IMR-90 (cell line): ENCODE measurements at regions not wholly inside any gene's neighbourhood (a gene's known extent, or its start where the extent isn't known, plus 50 kb on each side); places are given as distances from the start of the nearest gene placed in this dataset.

Experiments
- ATAC-seq: fragments of 200-7000 bp; cut with Tn5 transposase; 2 replicates; pipeline ENCODE4 v1.9.1; 2020; ENCODE audit warnings: low read depth, mild to moderate bottlenecking, moderate library complexity
- BruUV-seq: library from RNA; stranded (reverse); fragments of 400-500 nt; replicated peaks from 2 replicates; lab custom pipeline; 2021; lab: Mats Ljungman, UMichigan
- CTCF ChIA-PET: fragments of 300-600 bp; formaldehyde crosslinking; extraction: SDS; loops from one replicate; lab custom pipeline; 2021; ENCODE audit warnings: antibody characterized with exemption; lab: Yijun Ruan, JAX
- POLR2A ChIA-PET: fragments of 300-600 bp; sonication (Branson Sonifier 250); formaldehyde crosslinking; loops from one replicate; lab custom pipeline; 2022; ENCODE audit warnings: antibody characterized with exemption; ENCODE audit not compliant: unreplicated experiment; lab: Charles Lee
- DNase-seq: peaks from one replicate; pipeline ENCODE4 v3.0.0; 2013
- H2AFZ ChIP-seq: replicated peaks from 2 replicates; pipeline ENCODE3; 2013; ENCODE audit warnings: low read length, mild to moderate bottlenecking; ENCODE audit not compliant: poor library complexity
- H2AK5ac ChIP-seq: 2 replicates; pipeline ENCODE4 v1.6.1; 2013; ENCODE audit warnings: low read depth, low read length, inconsistent platforms
- H2AK9ac ChIP-seq: replicated peaks from 2 replicates; pipeline ENCODE3; 2013; ENCODE audit warnings: mild to moderate bottlenecking, low read depth, low read length, moderate library complexity; ENCODE audit not compliant: poor library complexity
- H2BK120ac ChIP-seq: 2 replicates; pipeline ENCODE4 v1.6.1; 2013; ENCODE audit warnings: low read depth, low read length, inconsistent platforms
- H2BK15ac ChIP-seq: 3 replicates; pipeline ENCODE4 v1.6.1; 2013; ENCODE audit warnings: low read depth, low read length, inconsistent platforms
- H2BK20ac ChIP-seq: 2 replicates; pipeline ENCODE4 v1.6.1; 2013; ENCODE audit warnings: low read depth, mild to moderate bottlenecking, inconsistent platforms, low read length, moderate library complexity
- H2BK5ac ChIP-seq: 2 replicates; pipeline ENCODE4 v1.6.1; 2013; ENCODE audit warnings: mild to moderate bottlenecking, low read depth, low read length, inconsistent platforms; ENCODE audit not compliant: poor library complexity, severe bottlenecking
- H3K14ac ChIP-seq: replicated peaks from 2 replicates; pipeline ENCODE4 v1.6.1; 2013; ENCODE audit warnings: low read depth, low read length, inconsistent platforms
- H3K18ac ChIP-seq: 2 replicates; pipeline ENCODE4 v1.6.1; 2013; ENCODE audit warnings: low read depth, low read length, control low read depth
- H3K23ac ChIP-seq: 2 replicates; pipeline ENCODE4 v1.6.1; 2013; ENCODE audit warnings: low read depth, low read length, inconsistent platforms
- H3K27ac ChIP-seq: 2 replicates; pipeline ENCODE4 v1.5.1; 2013; ENCODE audit warnings: mild to moderate bottlenecking, control low read depth, low read length; ENCODE audit not compliant: insufficient read depth
- H3K27me3 ChIP-seq: 2 replicates; pipeline ENCODE4 v1.6.1; 2013; ENCODE audit warnings: low read length; ENCODE audit not compliant: control insufficient read depth, insufficient read depth
- H3K36me3 ChIP-seq: 2 replicates; pipeline ENCODE4 v1.6.1; 2013; ENCODE audit warnings: low read length, mixed read lengths; ENCODE audit not compliant: control insufficient read depth, insufficient read depth
- H3K4ac ChIP-seq: 2 replicates; pipeline ENCODE4 v1.6.1; 2013; ENCODE audit warnings: low read depth, low read length, inconsistent platforms
- H3K4me1 ChIP-seq: 2 replicates; pipeline ENCODE4 v1.6.1; 2013; ENCODE audit warnings: low read length, mixed read lengths; ENCODE audit not compliant: control insufficient read depth, insufficient read depth
- H3K4me2 ChIP-seq: 2 replicates; pipeline ENCODE4 v1.6.1; 2013; ENCODE audit warnings: low read depth, mild to moderate bottlenecking, control low read depth, low read length, moderate library complexity
- H3K4me3 ChIP-seq: 2 replicates; pipeline ENCODE4 v1.5.1; 2013; ENCODE audit warnings: low read depth, mild to moderate bottlenecking, control low read depth, low read length, moderate library complexity; ENCODE audit not compliant: insufficient read depth
- H3K56ac ChIP-seq: 2 replicates; pipeline ENCODE4 v1.6.1; 2013; ENCODE audit warnings: low read length, inconsistent platforms; ENCODE audit not compliant: insufficient read depth; ENCODE audit errors: extremely low read depth
- H3K79me1 ChIP-seq, 2 experiments: 2 replicates each; pipeline ENCODE4 v1.6.1; 2013; ENCODE audit warnings: low read length in 2 of 2, inconsistent platforms in 1 of 2, low read depth in 1 of 2
- H3K9ac ChIP-seq: 2 replicates; pipeline ENCODE4 v1.6.1; 2013; ENCODE audit warnings: low read depth, low read length, control low read depth
- H3K9me1 ChIP-seq: 2 replicates; pipeline ENCODE4 v1.6.1; 2013; ENCODE audit warnings: low read length, inconsistent platforms; ENCODE audit not compliant: insufficient read depth
- H3K9me3 ChIP-seq: 2 replicates; pipeline ENCODE4 v1.6.1; 2013; ENCODE audit warnings: low read length; ENCODE audit not compliant: control insufficient read depth, insufficient read depth
- H4K20me1 ChIP-seq: 2 replicates; pipeline ENCODE4 v1.6.1; 2013; ENCODE audit warnings: low read length, inconsistent platforms; ENCODE audit not compliant: insufficient read depth
- H4K5ac ChIP-seq: 2 replicates; pipeline ENCODE4 v1.6.1; 2013; ENCODE audit warnings: mild to moderate bottlenecking, low read depth, low read length, control low read depth
- H4K8ac ChIP-seq, 2 experiments: 2 replicates each; pipeline ENCODE4 v1.6.1; 2013; ENCODE audit warnings: low read depth in 2 of 2, low read length in 2 of 2, control low read depth in 1 of 2, inconsistent platforms in 1 of 2
- H4K91ac ChIP-seq: 2 replicates; pipeline ENCODE4 v1.6.1; 2013; ENCODE audit warnings: low read depth, low read length, inconsistent platforms; ENCODE audit not compliant: insufficient read depth
- BHLHE40 ChIP-seq: fragments of 150-350 bp; IDR thresholded peaks from 2 replicates; pipeline ENCODE4 v1.6.1; 2016; ENCODE audit warnings: mild to moderate bottlenecking, low read depth, low read length
- CEBPB ChIP-seq: IDR thresholded peaks from 2 replicates; pipeline ENCODE4 v1.6.1; 2012; ENCODE audit warnings: low read depth, low read length, improper control_type of control experiment
- CTCF ChIP-seq: conservative IDR thresholded peaks from 2 replicates; pipeline ENCODE4 v1.5.1; 2012; ENCODE audit warnings: mild to moderate bottlenecking, low read depth, low read length, improper control_type of control experiment
- ELK1 ChIP-seq: fragments of 150-350 bp; IDR thresholded peaks from 2 replicates; pipeline ENCODE4 v1.6.1; 2016; ENCODE audit warnings: low read depth, mild to moderate bottlenecking, low read length, moderate library complexity, borderline replicate concordance
- MXI1 ChIP-seq: IDR thresholded peaks from 2 replicates; pipeline ENCODE4 v1.6.1; 2012; ENCODE audit warnings: low read depth, mild to moderate bottlenecking, low read length, moderate library complexity, borderline replicate concordance
- POLR2A ChIP-seq: IDR thresholded peaks from 2 replicates; pipeline ENCODE4 v1.6.1; 2012; ENCODE audit warnings: mild to moderate bottlenecking, low read depth, low read length
- RAD21 ChIP-seq: IDR thresholded peaks from 2 replicates; pipeline ENCODE4 v1.6.1; 2012; ENCODE audit warnings: low read length, improper control_type of control experiment
- SMC3 ChIP-seq: fragments of 150-350 bp; IDR thresholded peaks from 2 replicates; pipeline ENCODE4 v1.6.1; 2016; ENCODE audit warnings: low read depth, mild to moderate bottlenecking, antibody characterized with exemption, low read length, moderate library complexity
- WGBS, 2 experiments: methylation state at CpG; one replicate each; pipeline versions ENCODE4 v1.1.5 to v1.1.7; 2013; ENCODE audit warnings: missing lambda C conversion rate in 2 of 2; ENCODE audit not compliant: insufficient read length in 1 of 2; ENCODE audit errors: extremely low coverage in 2 of 2; 5-methylcytosine and 5-hydroxymethylcytosine counted together
- dilution Hi-C: fragments of 300-500 bp; cut with HindIII; formaldehyde crosslinking; loops from one replicate; pipeline ENCODE4 v1.14.3; 2018; ENCODE audit warnings: low sequenced_read_pairs; ENCODE audit not compliant: unreplicated experiment
- in situ Hi-C: fragments of 300-500 bp; cut with MboI; formaldehyde crosslinking; loops from 3 replicates; pipeline ENCODE4 v1.14.3; 2019; ENCODE audit warnings: low sequenced_read_pairs, inconsistent platforms, mixed read lengths
- intact Hi-C: fragments of 100-400 bp; cut with micrococcal nuclease; formaldehyde crosslinking; loops from 2 replicates; pipeline ENCODE4 v1.10.0; 2022

- no peak for TF ChIP-seq CEBPB
- no peak for TF ChIP-seq RAD21
- no peak for TF ChIP-seq BHLHE40
- TF ChIP-seq MXI1 = no peak
- no peak for TF ChIP-seq CTCF
- no peak for TF ChIP-seq POLR2A
- TF ChIP-seq SMC3 = no peak
- TF ChIP-seq ELK1 = no peak
- Histone ChIP-seq H3K56ac (no peak overlapping the region), H3K27me3 (peaks cover 18% of the 10 kb centered on the region), H3K36me3 (no peaks in the 10 kb centered on the region), H4K8ac (no peak overlapping the region), H4K91ac (no peak overlapping the region), H4K20me1 (no peaks in the 10 kb centered on the region; the same call in 1 of the 2 replicates), H3K4ac (no peak overlapping the region), H2BK15ac (no peak overlapping the region), H3K4me1 (no peaks in the 10 kb centered on the region), H2BK20ac (no peak overlapping the region), H2AK9ac (no peak overlapping the region), H3K23ac (no peak overlapping the region), H3K4me3 (no peak overlapping the region), H3K4me2 (no peak overlapping the region), H3K9ac (no peak overlapping the region), H2BK5ac (no peak overlapping the region), H3K27ac (no peak overlapping the region), H4K5ac (no peak overlapping the region), H2AFZ (no peak overlapping the region), H2BK120ac (no peak overlapping the region), H2AK5ac (no peak overlapping the region), H3K79me1 (no peaks in the 10 kb centered on the region), H3K9me1 (no peaks in the 10 kb centered on the region), H3K18ac (no peak overlapping the region), H3K14ac (no peak overlapping the region), H3K9me3 (peaks cover 3% of the 10 kb centered on the region; the same call in 1 of the 2 replicates)
- intact Hi-C loops = no loop called here
- POLR2A ChIA-PET = no interaction called here
- 76 to 100% methylated on average over 4 to 5 of the region's 6 CpGs for WGBS, 2 experiments
- in situ Hi-C loops = no loop called here
- dilution Hi-C loops = no loop called here
- BruUV-seq = no TSS peak
- CTCF ChIA-PET = interaction anchor here (1.2 kb wide), 1 partner anchor 9 kb away, joined by 3 read pairs; no protein-coding TSS in a partner anchor
- no peak for ATAC-seq
- no peak for DNase-seq
These were observed 89.1 kb downstream of the DHCR7 start for GRCh38 chr11:71358963-71359567.
